EL (cell line): ENCODE measurements at regions not wholly inside any gene's neighbourhood (a gene's known extent, or its start where the extent isn't known, plus 50 kb on each side); places are given as distances from the start of the nearest gene placed in this dataset.
"Not testable (repeated sequence)": the region's sequence is repeated elsewhere in the genome, so short reads cannot be mapped to it uniquely, and the experiment has no call there.

Source experiments
- DNase-seq: peaks from one replicate; pipeline ENCODE4 v3.0.0-alpha.2; 2016

DNA sequence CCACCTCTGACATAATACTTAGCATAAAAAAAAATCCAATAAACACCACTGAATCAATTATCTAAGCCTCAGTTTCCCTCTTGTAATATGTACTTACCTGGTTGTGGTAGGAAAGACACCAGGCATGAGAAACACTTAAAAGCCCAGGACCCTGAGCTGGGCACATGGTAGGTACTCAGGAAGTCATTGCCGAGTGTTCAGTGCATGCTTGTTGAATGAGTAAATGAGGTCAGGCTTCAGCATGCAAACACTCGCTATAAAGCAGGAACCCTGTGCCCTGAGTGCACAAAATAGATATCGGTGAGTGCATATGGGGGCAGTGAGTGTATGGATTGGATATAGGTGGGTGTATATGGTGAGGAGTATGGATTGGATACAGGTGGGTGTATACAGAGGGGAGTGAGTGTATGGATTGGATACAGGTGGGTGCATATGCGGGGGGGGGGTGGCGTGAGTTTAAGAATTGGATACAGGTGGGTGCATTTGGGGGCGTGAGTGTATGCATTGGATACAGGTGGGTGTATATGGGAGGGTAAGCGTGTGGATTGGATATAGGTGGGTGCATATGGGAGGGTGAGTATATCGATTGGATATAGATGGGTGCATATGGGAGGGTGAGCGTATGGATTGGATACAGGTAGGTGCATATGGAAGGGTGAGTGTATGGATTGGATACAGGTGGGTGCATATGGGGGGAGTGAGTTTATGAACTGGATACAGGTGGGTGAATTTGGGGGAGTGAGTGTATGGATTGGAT lies 194.3 kb upstream of the MSX2 start:
- no peak for DNase-seq

DNA sequence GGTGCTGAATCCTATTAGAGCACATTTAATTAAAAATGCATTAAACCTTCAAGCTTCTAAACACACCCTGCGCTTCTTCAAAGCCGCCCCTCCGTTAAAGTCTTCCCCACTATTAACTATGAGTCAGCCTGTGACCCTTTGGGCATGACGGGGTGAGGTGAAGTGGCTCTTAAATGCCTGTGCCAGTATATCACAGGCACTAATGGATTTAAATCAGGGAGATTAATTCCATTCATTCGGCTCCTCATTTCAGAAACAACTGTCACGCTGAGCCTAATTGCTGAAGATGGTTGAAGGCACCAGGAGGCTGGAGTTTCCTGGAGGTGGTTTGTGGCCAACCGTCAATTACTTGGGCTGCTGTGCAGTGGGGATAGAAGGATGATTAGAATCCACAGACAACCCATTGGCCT lies 192.6 kb upstream of the MSX2 start:
- peak; percentile 8 for DNase-seq

DNA sequence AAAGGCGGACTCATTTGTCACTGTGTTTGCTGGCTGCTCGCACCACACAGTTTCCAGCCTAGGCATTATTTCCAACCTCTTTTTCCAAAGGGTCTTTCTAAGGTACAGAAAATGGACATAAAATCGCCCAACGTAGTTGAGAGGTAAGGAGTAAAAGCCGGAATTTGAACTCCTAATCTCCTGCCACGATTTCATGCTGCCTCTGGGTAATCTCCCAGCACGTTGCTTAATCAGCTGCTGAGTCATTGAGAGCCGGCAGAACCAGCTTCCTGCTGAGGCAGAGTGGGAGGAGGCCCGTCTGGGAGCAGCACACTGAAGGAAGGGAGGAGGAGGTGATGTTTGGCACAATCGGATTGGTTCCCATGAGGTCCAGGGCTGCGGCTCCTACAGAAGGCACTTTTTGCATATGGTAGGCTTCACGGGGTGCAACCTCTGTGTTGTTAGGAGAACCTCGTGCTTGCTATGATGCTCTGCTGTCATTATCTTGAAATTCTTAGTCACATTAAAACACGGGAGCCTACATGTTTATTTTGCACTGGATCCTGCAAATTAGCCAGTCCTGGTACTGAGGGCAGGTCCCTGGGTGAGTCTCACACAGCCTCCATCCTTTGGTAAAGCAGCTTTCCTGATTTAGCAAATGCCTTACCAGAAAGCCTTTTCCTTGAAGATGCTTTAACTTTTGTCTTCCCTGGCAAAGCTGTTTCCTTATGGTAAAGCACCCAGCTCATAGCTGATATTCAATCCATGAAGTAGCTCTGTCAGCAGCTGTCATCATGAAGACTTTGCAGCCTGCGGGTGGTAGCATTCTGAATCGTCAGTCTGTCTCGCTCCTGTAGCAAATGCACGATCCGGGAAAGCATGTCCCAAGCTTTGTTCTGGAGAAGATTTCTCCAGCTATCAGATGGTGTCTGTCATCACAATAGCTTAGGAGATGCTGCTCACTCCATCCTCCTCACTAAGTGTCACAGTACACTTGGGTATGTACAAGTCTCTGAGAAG lies 191.6 kb upstream of the MSX2 start:
- DNase-seq: peak; percentile 92

DNA sequence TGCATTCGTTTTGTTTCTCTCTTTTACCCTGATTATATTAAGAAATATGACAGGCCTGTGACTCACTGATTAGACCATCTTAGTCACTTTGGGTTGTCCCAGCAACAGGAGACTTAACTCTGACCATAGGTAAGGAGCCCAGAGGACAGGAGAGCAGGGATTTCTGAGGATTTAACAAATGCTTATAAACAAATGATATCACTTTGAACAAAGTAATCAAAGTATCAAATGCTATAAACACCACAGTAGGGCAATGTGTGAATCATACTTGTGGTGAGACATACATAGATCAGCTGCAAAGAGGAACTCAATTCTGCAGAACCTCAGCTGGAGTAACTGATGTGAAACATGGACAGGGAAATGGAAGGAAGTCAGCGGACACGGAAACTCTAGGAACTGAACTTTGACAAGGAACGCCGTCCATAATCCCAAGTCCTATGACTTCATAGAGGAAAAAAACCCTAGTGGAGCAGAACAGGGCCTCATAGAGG lies 190.6 kb upstream of the MSX2 start:
- peak; percentile 72 for DNase-seq

DNA sequence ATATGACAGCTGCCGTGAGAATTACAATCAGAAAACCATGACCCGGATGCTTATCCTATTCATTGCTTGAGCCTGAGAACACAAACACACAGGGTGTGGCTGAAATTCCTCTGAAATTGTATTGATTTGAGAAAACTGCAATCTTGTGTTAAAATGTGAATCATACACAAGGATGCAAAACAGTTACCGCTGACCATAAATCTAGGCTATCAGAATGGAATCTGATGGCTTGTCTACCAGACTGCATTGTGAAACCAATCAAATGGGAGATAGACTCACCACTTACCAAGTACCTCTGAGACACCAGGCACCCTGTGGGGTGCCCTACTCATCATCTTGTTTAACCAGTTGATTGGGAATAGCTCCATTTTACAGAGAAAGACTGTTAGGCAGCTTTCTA lies 188.7 kb upstream of the MSX2 start:
- peak; percentile 35 for DNase-seq

DNA sequence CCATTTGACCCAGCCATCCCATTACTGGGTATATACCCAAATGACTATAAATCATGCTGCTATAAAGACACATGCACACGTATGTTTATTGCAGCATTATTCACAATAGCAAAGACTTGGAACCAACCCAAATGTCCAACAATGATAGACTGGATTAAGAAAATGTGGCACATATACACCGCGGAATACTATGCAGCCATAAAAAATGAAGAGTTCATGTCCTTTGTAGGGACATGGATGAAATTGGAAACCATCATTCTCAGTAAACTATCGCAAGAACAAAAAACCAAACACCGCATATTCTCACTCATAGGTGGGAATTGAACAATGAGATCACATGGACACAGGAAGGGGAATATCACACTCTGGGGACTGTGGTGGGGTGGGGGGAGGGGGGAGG lies 184.6 kb upstream of the MSX2 start:
- not testable (repeated sequence) for DNase-seq

DNA sequence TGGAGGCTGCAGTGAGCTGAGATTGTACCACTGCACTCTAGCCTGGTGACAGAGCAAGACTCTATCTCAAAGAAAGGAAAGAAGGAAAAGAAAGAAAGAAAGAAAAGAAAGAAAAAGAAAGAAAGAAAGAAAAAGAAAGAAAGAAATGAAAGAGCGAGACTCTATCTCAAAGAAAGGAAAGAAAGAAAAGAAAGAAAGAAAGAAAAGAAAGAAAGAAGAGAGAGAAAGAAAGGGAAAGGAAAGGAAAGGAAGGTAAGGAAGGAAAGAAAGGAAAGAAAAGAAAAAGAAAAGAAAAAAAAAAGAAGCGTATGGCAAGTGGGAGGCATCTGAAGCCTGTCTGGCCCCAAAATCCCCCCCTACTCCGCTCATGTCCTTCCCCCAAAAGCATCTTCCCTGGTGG lies 182.3 kb upstream of the MSX2 start:
- no peak for DNase-seq

DNA sequence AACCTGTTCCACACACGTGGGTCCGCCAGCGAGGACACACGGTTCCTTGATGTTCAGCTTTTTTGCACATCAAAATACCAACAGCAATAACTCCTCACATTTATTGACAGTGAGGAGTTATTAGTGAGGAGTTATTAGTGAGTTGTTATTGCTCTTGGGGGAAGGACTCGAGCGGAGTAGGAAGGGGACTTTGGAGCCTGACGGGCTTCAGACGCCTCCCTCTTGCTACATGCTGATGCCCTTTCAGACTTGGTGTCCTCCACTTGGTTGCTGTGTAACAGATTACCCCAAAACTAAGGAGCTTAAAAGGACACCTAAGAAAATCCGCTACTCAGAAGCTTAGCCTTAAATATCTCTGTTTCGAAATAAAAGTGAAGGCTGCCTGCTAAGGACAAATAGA lies 181.9 kb upstream of the MSX2 start:
- DNase-seq: no peak

DNA sequence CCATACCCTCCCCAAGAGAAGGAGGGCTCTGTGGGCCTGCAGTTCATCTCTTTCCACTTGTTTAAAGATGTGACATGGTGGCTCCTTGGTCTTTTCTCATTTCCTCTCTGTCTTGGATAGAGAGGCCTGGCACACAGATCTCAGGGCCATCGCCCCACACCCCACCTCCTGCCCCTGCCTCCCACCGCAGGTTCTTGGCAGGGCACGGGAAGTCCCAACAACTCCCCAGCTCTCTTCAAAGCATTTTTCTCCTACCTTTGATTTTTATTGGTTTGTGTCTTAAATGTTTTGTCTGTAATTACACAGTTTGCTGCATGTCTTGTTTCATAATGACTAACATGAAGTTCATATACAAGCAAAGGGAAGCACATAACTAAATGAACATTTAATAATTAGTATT lies 178.5 kb upstream of the MSX2 start:
- no peak for DNase-seq

DNA sequence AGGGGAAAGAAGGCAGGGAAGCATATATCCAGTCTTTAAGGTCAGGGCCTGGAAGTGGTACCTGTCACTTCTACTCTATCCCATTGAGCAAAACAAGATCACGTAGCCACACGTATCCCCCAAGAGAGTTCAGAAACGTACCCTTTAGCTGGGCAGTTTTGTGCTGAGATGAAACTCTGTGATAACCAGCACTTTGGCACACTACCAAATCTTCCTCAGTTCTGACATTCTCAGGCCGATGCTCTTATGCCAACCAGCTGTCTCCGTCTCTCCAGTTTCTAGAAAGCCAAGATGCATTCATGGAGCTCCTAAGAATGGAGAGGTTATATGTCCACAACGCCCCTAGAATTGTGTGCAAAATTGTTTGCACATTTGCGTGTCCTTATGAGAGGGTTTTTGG lies 176.6 kb upstream of the MSX2 start:
- no peak for DNase-seq

DNA sequence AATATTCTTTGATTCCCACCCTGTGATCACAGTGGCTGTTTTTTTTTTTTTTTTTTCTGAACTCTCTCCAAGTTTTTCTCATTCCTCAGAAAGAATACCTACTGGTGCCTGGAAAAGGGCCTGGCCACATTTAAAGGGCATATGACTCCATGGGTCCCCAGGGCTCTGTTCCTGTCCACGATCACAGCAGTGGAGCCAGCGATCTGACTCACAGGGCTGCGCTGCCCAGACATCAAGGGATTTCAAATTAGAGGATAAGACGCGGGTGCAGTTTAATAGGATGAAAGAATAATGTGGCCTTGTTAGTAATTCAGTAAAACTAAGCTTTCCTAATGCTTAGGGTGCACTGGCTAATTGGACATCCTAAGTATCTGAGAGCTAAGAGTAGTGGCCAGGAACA lies 175.1 kb upstream of the MSX2 start:
- DNase-seq: no peak

DNA sequence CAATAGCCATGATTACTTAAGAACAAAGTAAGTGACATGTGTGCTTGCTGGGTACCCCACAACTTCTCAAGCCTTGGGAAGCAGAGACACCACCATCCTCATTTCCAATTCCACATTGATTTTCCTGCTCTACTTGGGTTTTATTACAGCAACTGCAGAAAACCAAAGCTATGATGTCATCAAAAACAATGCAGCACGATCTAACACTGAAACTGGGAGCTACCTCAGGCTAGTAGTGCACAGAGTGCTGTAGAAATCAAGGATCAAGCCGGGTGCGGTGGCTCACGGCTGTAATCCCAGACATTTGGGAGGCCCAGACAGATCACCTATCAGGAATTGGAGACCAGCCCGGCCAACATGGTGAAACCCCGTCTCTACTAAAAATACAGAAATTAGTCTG lies 174.4 kb upstream of the MSX2 start:
- no peak for DNase-seq

DNA sequence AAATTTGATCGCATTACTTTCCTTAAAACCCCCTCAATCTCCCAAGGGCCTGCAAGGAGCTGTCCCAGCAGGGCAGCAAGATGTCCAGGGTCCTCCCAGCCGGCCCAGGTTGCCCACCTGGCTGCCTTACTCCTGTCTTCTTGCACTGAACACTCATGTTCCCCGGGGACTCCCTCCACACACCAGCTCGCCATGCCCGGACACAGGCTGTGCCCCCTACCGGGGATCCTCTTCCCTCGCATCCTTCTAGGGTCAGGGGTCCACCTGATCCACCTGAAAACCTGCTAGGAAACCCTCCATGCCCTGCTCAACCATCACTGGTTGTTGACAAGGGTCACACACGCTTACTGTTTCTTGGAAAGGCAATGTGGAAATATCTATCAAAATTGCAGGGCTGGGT lies 172.0 kb upstream of the MSX2 start:
- no peak for DNase-seq

DNA sequence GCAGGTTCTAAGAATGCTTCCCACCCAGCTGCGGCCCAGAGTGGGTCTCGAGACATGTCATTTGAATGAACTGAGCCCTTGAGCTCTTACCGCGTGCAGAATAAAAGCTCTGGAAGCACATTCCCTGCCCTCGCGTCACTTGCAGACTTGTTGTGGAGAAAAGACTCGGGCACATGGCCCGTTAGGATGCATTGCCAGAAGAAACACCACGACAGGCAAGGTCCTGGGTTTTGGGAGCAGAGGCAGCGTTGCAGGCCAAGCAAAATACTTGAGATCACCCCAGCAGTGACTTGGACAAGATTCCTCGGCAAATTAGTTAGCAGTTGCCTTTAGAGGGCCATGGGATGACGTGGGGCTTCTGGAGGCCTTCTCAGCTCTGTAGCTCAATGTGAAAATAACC lies 170.8 kb upstream of the MSX2 start:
- no peak for DNase-seq

DNA sequence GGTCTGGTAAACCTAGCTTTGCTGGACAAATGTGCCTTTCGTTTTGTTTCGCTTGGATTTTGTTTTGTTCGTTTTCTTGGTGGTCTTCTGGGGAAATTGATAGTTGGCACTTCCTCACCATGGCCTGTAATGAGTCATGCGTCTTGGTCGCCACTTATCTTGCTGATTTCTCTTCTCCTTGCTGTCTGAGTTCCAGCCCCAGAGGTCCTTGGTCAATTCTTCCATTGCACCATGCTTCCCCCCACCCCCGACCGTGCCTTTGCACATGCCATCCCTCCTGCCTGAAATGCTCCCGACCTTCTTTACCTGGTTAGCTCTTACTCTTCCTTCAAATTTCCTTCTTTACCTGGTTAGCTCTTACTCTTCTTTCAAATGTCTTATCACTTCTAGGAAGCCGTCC lies 168.7 kb upstream of the MSX2 start:
- no peak for DNase-seq

DNA sequence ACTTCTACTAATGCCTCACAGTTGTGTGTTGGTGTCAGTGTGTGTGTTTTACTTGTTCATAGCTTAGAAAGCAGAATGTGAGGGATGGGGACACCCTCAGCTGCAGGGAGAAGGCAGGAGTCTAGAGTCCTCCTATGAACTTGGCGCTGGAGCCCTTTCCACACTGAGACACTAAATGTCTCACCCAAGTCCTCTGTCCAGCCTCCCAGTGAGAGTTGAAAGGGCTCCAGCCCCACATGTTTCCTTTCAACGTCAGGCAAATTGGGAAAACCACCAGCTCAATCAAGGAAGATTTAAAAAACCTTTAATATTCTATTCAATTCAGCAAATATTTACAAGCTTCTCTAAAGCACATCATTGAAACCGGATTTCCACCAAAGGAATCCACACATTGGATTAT lies 167.6 kb upstream of the MSX2 start:
- peak; percentile 17 for DNase-seq

DNA sequence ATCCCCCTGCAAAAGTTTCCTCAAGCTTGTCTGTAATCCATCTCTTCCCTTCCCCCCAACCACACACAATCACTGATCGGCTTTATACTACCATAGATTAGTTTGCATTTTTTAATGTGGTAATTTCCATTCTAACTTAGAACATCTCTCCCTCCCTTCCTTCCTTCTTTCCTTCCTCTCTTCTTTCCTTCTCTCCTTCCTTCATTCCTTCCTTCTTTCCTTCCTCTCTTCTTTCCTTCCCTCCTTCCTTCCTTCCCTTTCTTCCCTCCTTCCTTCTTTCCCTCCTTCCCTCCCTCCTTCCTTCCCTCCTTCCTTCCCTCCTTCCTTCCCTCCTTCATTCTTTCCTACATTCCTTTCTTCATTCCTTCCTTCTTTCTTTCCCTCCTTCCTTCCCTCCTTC lies 166.2 kb upstream of the MSX2 start:
- DNase-seq: no peak

DNA sequence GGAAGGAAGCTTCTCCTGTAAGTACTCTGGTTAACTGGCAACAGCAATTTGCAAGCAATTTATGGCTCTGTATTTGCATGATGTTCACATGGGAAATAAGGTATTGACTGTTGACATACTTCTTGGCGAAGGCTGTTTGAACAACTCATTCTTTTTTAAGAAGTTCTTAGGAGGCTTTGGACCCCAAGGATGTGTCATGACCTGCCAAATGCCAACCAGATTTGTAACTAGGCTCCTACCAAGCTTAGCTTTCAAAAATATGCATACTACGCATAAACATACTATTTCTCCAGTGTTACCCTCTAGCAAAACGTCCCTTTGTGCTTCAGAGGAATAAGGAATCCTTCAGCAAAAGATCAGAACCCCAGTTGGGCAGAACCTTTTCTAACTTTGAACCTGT lies 165.2 kb upstream of the MSX2 start:
- DNase-seq: peak; percentile 51

DNA sequence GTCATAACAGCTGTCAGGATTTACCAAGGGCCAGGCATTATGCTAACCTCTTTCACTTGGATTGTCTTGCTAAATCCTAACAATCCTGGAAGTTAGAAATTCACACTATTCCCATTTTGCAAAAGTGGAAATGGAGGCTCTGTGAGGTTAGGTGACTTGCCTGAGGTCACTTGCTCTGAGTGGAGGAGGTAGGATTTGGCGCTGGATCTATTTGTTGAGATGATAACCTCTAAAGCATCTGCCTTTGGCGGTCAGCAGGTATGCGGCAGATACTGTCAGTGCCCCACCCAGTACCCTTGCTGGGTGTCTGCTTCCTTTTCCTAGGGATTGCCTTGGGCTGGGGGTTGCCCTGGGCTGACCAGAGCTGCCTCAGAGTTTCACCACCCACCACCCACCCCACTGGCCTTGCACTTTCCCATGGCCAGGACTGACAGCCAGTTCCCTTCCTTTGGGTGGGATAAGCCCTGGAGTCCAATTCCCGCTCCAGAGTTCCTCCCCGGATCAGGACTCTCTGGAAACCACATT lies 164.8 kb upstream of the MSX2 start:
- DNase-seq: no peak

DNA sequence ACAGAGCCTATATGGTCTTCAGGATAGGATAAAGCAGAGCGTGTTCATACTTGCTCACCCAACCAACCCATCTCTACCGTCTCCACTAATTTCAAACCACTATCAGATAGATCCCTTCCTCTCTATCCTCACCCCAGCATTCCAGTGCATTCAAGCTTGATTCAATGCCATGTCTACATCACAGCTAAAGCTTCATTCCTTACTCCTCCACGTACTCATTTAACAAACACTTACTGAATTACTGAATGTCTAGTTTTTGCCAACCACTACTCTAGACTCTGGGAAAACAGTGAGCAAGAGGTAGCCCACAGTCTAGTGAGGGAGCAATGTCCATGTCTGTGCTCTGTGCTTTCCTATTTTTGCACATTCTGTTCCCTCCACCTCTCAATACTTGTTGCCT lies 163.5 kb upstream of the MSX2 start:
- no peak for DNase-seq

DNA sequence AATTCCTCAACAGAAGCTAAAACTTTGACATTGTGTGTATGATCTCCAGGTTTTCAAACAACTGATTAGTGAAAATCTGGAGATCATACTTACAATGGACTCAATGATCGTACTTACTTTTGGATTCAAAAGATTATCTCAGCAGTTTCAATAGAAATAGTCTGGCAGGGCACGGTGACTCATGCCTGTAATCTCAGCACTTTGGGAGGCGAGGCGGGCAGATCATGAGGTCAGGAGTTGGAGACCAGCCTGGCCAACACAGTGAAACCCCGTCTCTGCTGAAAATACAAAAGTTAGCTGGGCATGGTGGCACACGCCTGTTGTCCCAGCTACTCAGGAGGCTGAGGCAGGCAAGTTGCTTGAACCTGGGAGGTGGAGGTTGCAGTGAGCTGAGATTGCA lies 161.3 kb upstream of the MSX2 start:
- DNase-seq: not testable (repeated sequence)

DNA sequence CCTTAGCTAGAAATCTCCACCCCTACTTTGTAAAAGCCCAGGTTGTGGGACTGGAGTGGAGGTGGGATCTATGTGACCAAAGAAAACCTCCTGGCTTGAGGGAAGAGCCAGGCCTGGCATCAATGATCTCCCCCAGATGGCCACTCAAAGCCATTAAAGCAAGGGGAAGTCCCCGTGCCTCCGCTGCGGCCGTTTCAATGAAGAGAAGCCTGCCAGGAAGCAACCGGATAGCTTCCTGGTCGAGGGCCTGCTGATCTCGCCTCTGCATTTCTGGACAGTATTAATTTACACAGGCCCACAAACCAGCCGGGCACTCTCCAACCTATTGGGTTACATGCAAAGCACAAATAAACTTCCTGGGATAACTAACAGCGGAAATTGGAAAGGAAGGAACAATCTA lies 160.5 kb upstream of the MSX2 start:
- no peak for DNase-seq

DNA sequence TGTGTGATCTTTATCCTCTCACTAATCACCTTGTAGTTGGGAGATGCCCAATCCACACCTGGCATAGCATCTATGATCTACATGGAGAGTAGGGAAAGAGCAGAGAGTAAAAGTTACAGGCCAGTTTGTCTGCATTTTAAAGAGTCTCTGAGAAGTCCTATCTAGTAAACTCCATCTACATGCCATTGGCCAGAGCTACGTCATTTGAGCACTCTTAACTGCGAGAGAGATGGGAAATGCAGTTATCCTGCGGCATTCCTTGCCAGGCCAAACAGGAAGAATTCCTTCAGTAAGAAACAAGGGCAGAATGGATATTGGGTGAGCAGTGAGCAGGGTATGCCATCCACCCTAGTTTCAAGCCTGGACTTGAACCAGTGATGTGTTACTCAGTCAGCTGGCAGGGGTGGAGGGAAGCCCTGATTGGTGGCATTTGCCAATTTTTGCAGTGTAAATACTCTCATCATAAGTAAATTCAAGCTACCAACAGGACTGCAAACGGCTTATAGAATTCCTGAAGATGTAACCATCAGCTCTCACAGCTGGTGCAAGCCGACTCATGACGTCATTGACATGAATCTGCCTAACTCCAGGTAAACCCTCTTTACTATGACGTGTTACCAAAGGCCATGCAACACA lies 156.8 kb upstream of the MSX2 start:
- DNase-seq: no peak
